RWPE2 (cell line): ENCODE measurements at regions not wholly inside any gene's neighbourhood (a gene's known extent, or its start where the extent isn't known, plus 50 kb on each side); places are given as distances from the start of the nearest gene placed in this dataset.

Experiments
- ATAC-seq: fragments of 200-7000 bp; cut with Tn5 transposase; 3 replicates; pipeline ENCODE4 v1.9.1; 2021; ENCODE audit warnings: low read depth
- DNase-seq: peaks from one replicate; pipeline ENCODE4 v3.0.0-alpha.2; 2020; ENCODE audit warnings: low spot score
- H3K27ac ChIP-seq: fragments of 450-650 bp; 2 replicates; pipeline ENCODE4 v1.5.1; 2017; ENCODE audit warnings: mild to moderate bottlenecking; ENCODE audit not compliant: poor library complexity, severe bottlenecking
- H3K27me3 ChIP-seq: fragments of 250-450 bp; sonication (Bioruptor Pico); 2 replicates; pipeline ENCODE4 v1.5.1; 2021; ENCODE audit warnings: mild to moderate bottlenecking, moderate library complexity; ENCODE audit not compliant: insufficient read depth, poor library complexity, severe bottlenecking
- H3K36me3 ChIP-seq: fragments of 250-450 bp; sonication (Bioruptor Pico); 2 replicates; pipeline ENCODE4 v1.5.1; 2020; ENCODE audit warnings: low read depth, mild to moderate bottlenecking, moderate library complexity
- H3K4me1 ChIP-seq: fragments of 250-450 bp; sonication (Bioruptor Pico); 2 replicates; pipeline ENCODE4 v1.5.1; 2021; ENCODE audit warnings: mild to moderate bottlenecking, moderate library complexity; ENCODE audit not compliant: insufficient read depth, poor library complexity, severe bottlenecking
- H3K4me3 ChIP-seq: fragments of 250-450 bp; sonication (Bioruptor Pico); 2 replicates; pipeline ENCODE4 v1.5.1; 2021; ENCODE audit warnings: mild to moderate bottlenecking, moderate library complexity; ENCODE audit not compliant: severe bottlenecking
- H3K9me3 ChIP-seq: fragments of 250-450 bp; sonication (Bioruptor Pico); 2 replicates; pipeline ENCODE4 v1.5.1; 2021; ENCODE audit warnings: mild to moderate bottlenecking, moderate library complexity; ENCODE audit not compliant: severe bottlenecking
- TF ChIP-seq, protein P1 (sequence below): fragments of 450-650 bp; IDR thresholded peaks from one replicate; pipeline ENCODE4 v1.5.1; 2017; ENCODE audit warnings: mild to moderate bottlenecking, moderate library complexity; ENCODE audit not compliant: poor library complexity, severe bottlenecking

GRCh38 chr11:23974051-23974450, 522.8 kb upstream of the LUZP2 start:
- H3K36me3 ChIP-seq: no peaks in the 10 kb centered on the region
- no peak overlapping the region for H3K4me3 ChIP-seq
- DNase-seq (no peak), ATAC-seq (peak; percentile 38; the same call in 1 of the 3 replicates)
- H3K4me1 ChIP-seq: peaks cover 7% of the 10 kb centered on the region
- no peak overlapping the region for H3K27ac ChIP-seq
- H3K9me3 ChIP-seq: no peaks in the 10 kb centered on the region
- TF ChIP-seq, protein P1, sequence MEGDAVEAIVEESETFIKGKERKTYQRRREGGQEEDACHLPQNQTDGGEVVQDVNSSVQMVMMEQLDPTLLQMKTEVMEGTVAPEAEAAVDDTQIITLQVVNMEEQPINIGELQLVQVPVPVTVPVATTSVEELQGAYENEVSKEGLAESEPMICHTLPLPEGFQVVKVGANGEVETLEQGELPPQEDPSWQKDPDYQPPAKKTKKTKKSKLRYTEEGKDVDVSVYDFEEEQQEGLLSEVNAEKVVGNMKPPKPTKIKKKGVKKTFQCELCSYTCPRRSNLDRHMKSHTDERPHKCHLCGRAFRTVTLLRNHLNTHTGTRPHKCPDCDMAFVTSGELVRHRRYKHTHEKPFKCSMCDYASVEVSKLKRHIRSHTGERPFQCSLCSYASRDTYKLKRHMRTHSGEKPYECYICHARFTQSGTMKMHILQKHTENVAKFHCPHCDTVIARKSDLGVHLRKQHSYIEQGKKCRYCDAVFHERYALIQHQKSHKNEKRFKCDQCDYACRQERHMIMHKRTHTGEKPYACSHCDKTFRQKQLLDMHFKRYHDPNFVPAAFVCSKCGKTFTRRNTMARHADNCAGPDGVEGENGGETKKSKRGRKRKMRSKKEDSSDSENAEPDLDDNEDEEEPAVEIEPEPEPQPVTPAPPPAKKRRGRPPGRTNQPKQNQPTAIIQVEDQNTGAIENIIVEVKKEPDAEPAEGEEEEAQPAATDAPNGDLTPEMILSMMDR: no peak
- H3K27me3 ChIP-seq: no peaks in the 10 kb centered on the region

GRCh38 chr11:23974601-23975000, 522.3 kb upstream of the LUZP2 start:
- TF ChIP-seq, protein P1: no peak
- ATAC-seq: no peak

GRCh38 chr11:23976426-23976825, 520.4 kb upstream of the LUZP2 start:
- H3K27me3 ChIP-seq: no peaks in the 10 kb centered on the region
- H3K4me3 ChIP-seq: no peak overlapping the region
- ATAC-seq (no peak), DNase-seq (no peak)
- no peaks in the 10 kb centered on the region for H3K36me3 ChIP-seq
- H3K9me3 ChIP-seq: no peaks in the 10 kb centered on the region
- peaks cover 7% of the 10 kb centered on the region for H3K4me1 ChIP-seq
- TF ChIP-seq, protein P1: no peak
- no peak overlapping the region for H3K27ac ChIP-seq

More at GRCh38 chr11:23974601-23975000, 522.3 kb upstream of the LUZP2 start:
- Histone ChIP-seq H3K36me3 (no peaks in the 10 kb centered on the region), H3K27ac (no peak overlapping the region), H3K27me3 (no peaks in the 10 kb centered on the region), H3K9me3 (no peaks in the 10 kb centered on the region), H3K4me1 (peaks cover 7% of the 10 kb centered on the region), H3K4me3 (no peak overlapping the region)
- DNase-seq: no peak

GRCh38 chr11:23976841-23977271, 520.0 kb upstream of the LUZP2 start:
- DNase-seq (no peak), ATAC-seq (no peak)
- Histone ChIP-seq H3K4me1 (peaks cover 7% of the 10 kb centered on the region), H3K27ac (no peak overlapping the region), H3K36me3 (no peaks in the 10 kb centered on the region), H3K27me3 (no peaks in the 10 kb centered on the region), H3K4me3 (no peak overlapping the region), H3K9me3 (no peaks in the 10 kb centered on the region)
- TF ChIP-seq, protein P1: no peak

- no peak overlapping the region for H3K27ac ChIP-seq
- DNase-seq (no peak), ATAC-seq (peak; percentile 50; the same call in 1 of the 3 replicates)
- H3K4me1 ChIP-seq: peaks cover 2% of the 10 kb centered on the region
- H3K9me3 ChIP-seq: no peaks in the 10 kb centered on the region
- H3K4me3 ChIP-seq: no peak overlapping the region
- no peaks in the 10 kb centered on the region for H3K36me3 ChIP-seq
- TF ChIP-seq, protein P1: no peak
- H3K27me3 ChIP-seq: no peaks in the 10 kb centered on the region
Measured at GRCh38 chr11:23988381-23989006, 508.4 kb upstream of the LUZP2 start.
